ENCODE measurements at regions not wholly inside any gene's neighbourhood (a gene's known extent, or its start where the extent isn't known, plus 50 kb on each side); places are given as distances from the start of the nearest gene placed in this dataset.
A peak's percentile ranks its signal among the peaks of the same experiment; 100 is the strongest.

- Histone ChIP-seq H3K9ac (no peak overlapping the region), H3K36me3 (no peaks in the 10 kb centered on the region), H3K4me2 (peak overlapping the region in 4 of 11 experiments; percentile 27 to 47 (median 37); a peak in 4 of 22 replicates), H3K4me1 (peaks cover 27 to 41% (median 32%) of the 10 kb centered on the region in 10 experiments), H3K27me3 (no peaks in the 10 kb centered on the region), H3K4me3 (no peak overlapping the region), H3K27ac (no peak overlapping the region), H3K9me3 (replicated peaks in 1 of 11) (peaks cover 5 to 11% (median 10%) of the 10 kb centered on the region in 11 experiments; a peak in 15 of 22 replicates), H4K20me1 (no peaks in the 10 kb centered on the region)
- no peak for TF ChIP-seq Cebpa-rat (IDR thresholded peaks at IDR 0.05)
These were observed 51.4 kb upstream of the SEC61G start for GRCh38 chr7:54810401-54810800.

GRCh38 chr7:54811041-54811845 is 52.2 kb upstream of the SEC61G start:
- Histone ChIP-seq H3K27ac (no peak overlapping the region), H3K4me1 (peaks cover 27 to 41% (median 32%) of the 10 kb centered on the region in 10 experiments), H3K9ac (no peak overlapping the region), H3K4me2 (peak overlapping the region; percentile 17 to 70 (median 43); a peak in 14 of 22 replicates), H3K4me3 (no peak overlapping the region), H3K36me3 (no peaks in the 10 kb centered on the region), H3K9me3 (replicated peaks in 1 of 11) (peaks cover 5 to 11% (median 10%) of the 10 kb centered on the region in 11 experiments; a peak in 15 of 22 replicates), H3K27me3 (no peaks in the 10 kb centered on the region), H4K20me1 (no peaks in the 10 kb centered on the region)
- no peak for TF ChIP-seq Cebpa-rat (IDR thresholded peaks at IDR 0.05)

- H3K4me1 ChIP-seq: peaks cover 27 to 41% (median 32%) of the 10 kb centered on the region in 10 experiments
- peaks cover 5 to 11% (median 10%) of the 10 kb centered on the region in 11 experiments; a peak in 15 of 22 replicates for H3K9me3 ChIP-seq (replicated peaks in 1 of 11)
- H3K27ac ChIP-seq: no peak overlapping the region
- no peaks in the 10 kb centered on the region for H4K20me1 ChIP-seq
- no peak for TF ChIP-seq Cebpa-rat (IDR thresholded peaks at IDR 0.05)
- no peaks in the 10 kb centered on the region for H3K36me3 ChIP-seq
- no peak overlapping the region for H3K4me3 ChIP-seq
- no peak overlapping the region for H3K9ac ChIP-seq
- H3K4me2 ChIP-seq: peak overlapping the region in 7 of 11 experiments; percentile 12 to 70 (median 45); a peak in 6 of 22 replicates
- H3K27me3 ChIP-seq: no peaks in the 10 kb centered on the region
These were observed 52.8 kb upstream of the SEC61G start for GRCh38 chr7:54811846-54812254.

GRCh38 chr7:54812756-54813322 is 53.8 kb upstream of the SEC61G start:
- no peak overlapping the region for H3K9ac ChIP-seq
- H4K20me1 ChIP-seq: no peaks in the 10 kb centered on the region
- peak overlapping the region in 10 of 11 experiments; percentile 23 to 76 (median 59); a peak in 15 of 22 replicates for H3K4me2 ChIP-seq
- peak overlapping the region in 1 of 11 experiments; percentile 48; a peak in 2 of 22 replicates for H3K27ac ChIP-seq
- H3K4me1 ChIP-seq: peaks cover 33 to 45% (median 36%) of the 10 kb centered on the region in 10 experiments
- no peak for TF ChIP-seq Cebpa-rat (IDR thresholded peaks at IDR 0.05)
- H3K36me3 ChIP-seq: no peaks in the 10 kb centered on the region
- no peak overlapping the region for H3K4me3 ChIP-seq
- H3K27me3 ChIP-seq: no peaks in the 10 kb centered on the region
- peaks cover 5 to 11% (median 10%) of the 10 kb centered on the region in 11 experiments; a peak in 15 of 22 replicates for H3K9me3 ChIP-seq (replicated peaks in 1 of 11)

GRCh38 chr7:54813398-54813797 is 54.4 kb upstream of the SEC61G start:
- H3K4me2 ChIP-seq: peak overlapping the region; percentile 23 to 76 (median 60)

GRCh38 chr7:54814401-54814800 is 55.4 kb upstream of the SEC61G start:
- Histone ChIP-seq H3K4me3 (no peak overlapping the region), H3K27ac (no peak overlapping the region), H3K4me2 (peak overlapping the region in 4 of 11 experiments; percentile 54 to 76 (median 74); a peak in 8 of 22 replicates)

More at GRCh38 chr7:54813398-54813797, 54.4 kb upstream of the SEC61G start:
- H3K27ac ChIP-seq: peak overlapping the region in 8 of 11 experiments; percentile 8 to 55 (median 43); a peak in 13 of 22 replicates
- H3K9me3 ChIP-seq (replicated peaks in 1 of 11): peaks cover 5 to 11% (median 10%) of the 10 kb centered on the region in 11 experiments; a peak in 15 of 22 replicates
- TF ChIP-seq Cebpa-rat (IDR thresholded peaks at IDR 0.05): no peak
- no peaks in the 10 kb centered on the region for H4K20me1 ChIP-seq
- peak overlapping the region in 2 of 11 experiments; percentile 34 to 43; a peak in 3 of 22 replicates for H3K9ac ChIP-seq
- peaks cover 33 to 45% (median 36%) of the 10 kb centered on the region in 10 experiments for H3K4me1 ChIP-seq
- no peak overlapping the region; a peak in 1 of 20 replicates for H3K4me3 ChIP-seq
- no peaks in the 10 kb centered on the region for H3K36me3 ChIP-seq
- no peaks in the 10 kb centered on the region for H3K27me3 ChIP-seq

GRCh38 chr7:54817152-54817551 is 58.1 kb upstream of the SEC61G start:
- H4K20me1 ChIP-seq: no peaks in the 10 kb centered on the region
- no peak overlapping the region for H3K27ac ChIP-seq
- no peaks in the 10 kb centered on the region for H3K27me3 ChIP-seq
- no peaks in the 10 kb centered on the region for H3K9me3 ChIP-seq (replicated peaks in 1 of 11)
- no peak overlapping the region for H3K9ac ChIP-seq
- H3K4me2 ChIP-seq: peak overlapping the region in 7 of 11 experiments; percentile 4 to 46 (median 23); a peak in 8 of 22 replicates
- H3K4me1 ChIP-seq: peaks cover 20 to 28% (median 22%) of the 10 kb centered on the region in 10 experiments
- no peaks in the 10 kb centered on the region for H3K36me3 ChIP-seq
- no peak for TF ChIP-seq Cebpa-rat (IDR thresholded peaks at IDR 0.05)
- no peak overlapping the region for H3K4me3 ChIP-seq

More at GRCh38 chr7:54814401-54814800, 55.4 kb upstream of the SEC61G start:
- no peaks in the 10 kb centered on the region for H4K20me1 ChIP-seq
- no peak for TF ChIP-seq Cebpa-rat (IDR thresholded peaks at IDR 0.05)
- no peaks in the 10 kb centered on the region for H3K36me3 ChIP-seq
- H3K9ac ChIP-seq: no peak overlapping the region
- H3K4me1 ChIP-seq: peaks cover 33 to 45% (median 36%) of the 10 kb centered on the region in 10 experiments
- H3K9me3 ChIP-seq (replicated peaks in 1 of 11): peaks cover 0 to 4% (median 3%) of the 10 kb centered on the region in 11 experiments; a peak in 5 of 22 replicates
- H3K27me3 ChIP-seq: no peaks in the 10 kb centered on the region

GRCh38 chr7:54823776-54824175 is 64.8 kb upstream of the SEC61G start:
- no peak for TF ChIP-seq Cebpa-rat (IDR thresholded peaks at IDR 0.05)
- H3K9me3 ChIP-seq (replicated peaks in 1 of 11): peaks cover 7 to 17% (median 14%) of the 10 kb centered on the region in 11 experiments; a peak in 14 of 22 replicates
- peaks cover 0 to 54% (median 11%) of the 10 kb centered on the region in 10 experiments; a peak in 13 of 20 replicates for H3K4me1 ChIP-seq
- peak overlapping the region in 1 of 11 experiments; percentile 22; a peak in 1 of 22 replicates for H3K9ac ChIP-seq
- peak overlapping the region in 8 of 11 experiments; percentile 9 to 75 (median 54); a peak in 13 of 22 replicates for H3K4me2 ChIP-seq
- no peaks in the 10 kb centered on the region for H4K20me1 ChIP-seq
- no peak overlapping the region; a peak in 1 of 20 replicates for H3K4me3 ChIP-seq
- peak overlapping the region in 6 of 11 experiments; percentile 15 to 71 (median 58); a peak in 11 of 22 replicates for H3K27ac ChIP-seq
- H3K27me3 ChIP-seq: no peaks in the 10 kb centered on the region
- no peaks in the 10 kb centered on the region for H3K36me3 ChIP-seq

Data from BLaER1 treated with 17β-estradiol and CSF1 and Interleukin-3, amounts not matched to agents 10 nM and 100 nM (cell line).